ENCODE measurements at regions not wholly inside any gene's neighbourhood (a gene's known extent, or its start where the extent isn't known, plus 50 kb on each side); places are given as distances from the start of the nearest gene placed in this dataset.

DNA sequence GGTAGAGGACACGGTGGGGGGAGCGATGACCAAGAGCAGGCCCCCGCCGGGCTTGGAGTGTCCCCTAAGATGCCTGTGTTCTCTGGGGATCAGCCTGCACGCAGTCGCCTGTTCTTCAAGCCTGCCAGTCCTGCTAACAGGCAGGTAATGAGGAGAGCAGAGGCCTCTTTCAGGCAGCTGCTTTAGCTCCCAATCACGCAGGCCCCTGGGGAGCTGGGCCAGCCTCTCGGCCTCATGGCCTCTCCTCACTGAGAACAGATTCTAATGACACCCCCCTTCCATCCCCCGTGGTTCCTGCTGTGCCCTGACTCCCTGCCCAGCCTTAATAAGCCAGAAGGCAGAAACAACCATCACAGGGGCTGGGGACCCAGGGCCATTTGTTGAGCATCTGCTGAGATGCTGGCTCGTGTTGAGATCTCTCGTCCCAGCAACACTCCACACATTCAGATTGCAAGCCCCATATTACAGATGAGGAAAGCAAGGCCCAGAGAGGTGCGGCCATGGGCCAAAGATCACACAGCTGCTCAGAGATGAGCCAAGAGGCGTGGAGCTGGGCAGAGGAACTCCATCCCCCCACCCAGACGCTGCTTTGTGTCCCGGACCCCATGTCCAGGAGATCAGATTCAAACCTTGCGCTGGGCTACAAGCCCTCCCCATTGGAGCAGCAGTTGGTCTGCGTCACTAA, 71.6 kb upstream of the CASZ1 start:
- no peak for TF ChIP-seq CTCF (conservative IDR thresholded peaks at IDR 0.05; ENCODE audit: low read length)
- TF ChIP-seq EZH2phosphoT487 (IDR thresholded peaks at IDR 0.05; ENCODE audit: borderline replicate concordance, low read depth, low read length) = no peak

All from OCI-LY7 (cell line).